ENCODE measurements at regions not wholly inside any gene's neighbourhood (a gene's known extent, or its start where the extent isn't known, plus 50 kb on each side); places are given as distances from the start of the nearest gene placed in this dataset.

GRCh38 chr4:179001918-179002317 is 1559.7 kb upstream of the AGA start:
- ChIA-PET POLR2A (no interaction called here), CTCF (no interaction called here)
- H3K4me1 Mint-ChIP-seq (ENCODE audit: low read depth, unreplicated experiment), result no peaks in the 10 kb centered on the region
- no peak overlapping the region for H3K4me3 Mint-ChIP-seq (ENCODE audit: unreplicated experiment)
- no TSS peak for BruUV-seq (replicated peaks)
- Histone ChIP-seq H3K36me3 (ENCODE audit: control insufficient read depth, insufficient read depth, low read length) (no peaks in the 10 kb centered on the region), H3K4me3 (ENCODE audit: low read depth, low read length) (no peak overlapping the region), H3K9me3 (no peaks in the 10 kb centered on the region), H3K27me3 (replicated peaks; ENCODE audit: control insufficient read depth, insufficient read depth, low read length) (no peaks in the 10 kb centered on the region), H3K4me1 (no peaks in the 10 kb centered on the region)
- H3K27ac Mint-ChIP-seq (ENCODE audit: unreplicated experiment), result no peak overlapping the region
- intact Hi-C loops (cut with micrococcal nuclease; ENCODE audit: unreplicated experiment), result no loop called here
- DNase-seq, result no peak
- H3K36me3 Mint-ChIP-seq (ENCODE audit: insufficient read depth, unreplicated experiment), result no peaks in the 10 kb centered on the region
- TF ChIP-seq CTCF (IDR thresholded peaks at IDR 0.05; ENCODE audit: insufficient read depth in 1 of 2, low read depth in 1 of 2, low read length in 1 of 2, severe bottlenecking in 1 of 2, unreplicated experiment in 1 of 2), result no peak
- H3K9me3 Mint-ChIP-seq (ENCODE audit: unreplicated experiment), result no peaks in the 10 kb centered on the region
- H3K27me3 Mint-ChIP-seq (ENCODE audit: insufficient read depth, unreplicated experiment), result no peaks in the 10 kb centered on the region

- ChIA-PET CTCF (no interaction called here), POLR2A (no interaction called here)
These were observed 1565.5 kb upstream of the AGA start for GRCh38 chr4:179007755-179008154.

GRCh38 chr4:179017581-179017980 is 1575.3 kb upstream of the AGA start:
- Histone ChIP-seq H3K27me3 (replicated peaks; ENCODE audit: control insufficient read depth, insufficient read depth, low read length) (no peaks in the 10 kb centered on the region), H3K4me3 (ENCODE audit: low read depth, low read length) (no peak overlapping the region), H3K36me3 (ENCODE audit: control insufficient read depth, insufficient read depth, low read length) (no peaks in the 10 kb centered on the region), H3K9me3 (no peaks in the 10 kb centered on the region), H3K4me1 (no peaks in the 10 kb centered on the region)
- BruUV-seq (replicated peaks), result no TSS peak
- Mint-ChIP-seq H3K4me3 (ENCODE audit: unreplicated experiment) (no peak overlapping the region), H3K9me3 (ENCODE audit: unreplicated experiment) (no peaks in the 10 kb centered on the region), H3K27ac (ENCODE audit: unreplicated experiment) (no peak overlapping the region), H3K27me3 (ENCODE audit: insufficient read depth, unreplicated experiment) (no peaks in the 10 kb centered on the region), H3K4me1 (ENCODE audit: low read depth, unreplicated experiment) (no peaks in the 10 kb centered on the region), H3K36me3 (ENCODE audit: insufficient read depth, unreplicated experiment) (no peaks in the 10 kb centered on the region)
- TF ChIP-seq CTCF (IDR thresholded peaks at IDR 0.05; ENCODE audit: insufficient read depth in 1 of 2, low read depth in 1 of 2, low read length in 1 of 2, severe bottlenecking in 1 of 2, unreplicated experiment in 1 of 2), result no peak
- DNase-seq, result no peak
- ChIA-PET POLR2A (no interaction called here), CTCF (no interaction called here)
- intact Hi-C loops (cut with micrococcal nuclease; ENCODE audit: unreplicated experiment), result no loop called here

More at GRCh38 chr4:179007755-179008154, 1565.5 kb upstream of the AGA start:
- no TSS peak for BruUV-seq (replicated peaks)
- no peaks in the 10 kb centered on the region for H3K9me3 ChIP-seq
- Mint-ChIP-seq H3K4me3 (ENCODE audit: unreplicated experiment) (no peak overlapping the region), H3K4me1 (ENCODE audit: low read depth, unreplicated experiment) (no peaks in the 10 kb centered on the region), H3K36me3 (ENCODE audit: insufficient read depth, unreplicated experiment) (no peaks in the 10 kb centered on the region), H3K27me3 (ENCODE audit: insufficient read depth, unreplicated experiment) (no peaks in the 10 kb centered on the region), H3K27ac (ENCODE audit: unreplicated experiment) (no peak overlapping the region), H3K9me3 (ENCODE audit: unreplicated experiment) (no peaks in the 10 kb centered on the region)
- no peaks in the 10 kb centered on the region for H3K4me1 ChIP-seq
- H3K4me3 ChIP-seq (ENCODE audit: low read depth, low read length), result no peak overlapping the region
- intact Hi-C loops (cut with micrococcal nuclease; ENCODE audit: unreplicated experiment), result no loop called here
- H3K36me3 ChIP-seq (ENCODE audit: control insufficient read depth, insufficient read depth, low read length), result no peaks in the 10 kb centered on the region
- no peak for TF ChIP-seq CTCF (IDR thresholded peaks at IDR 0.05; ENCODE audit: insufficient read depth in 1 of 2, low read depth in 1 of 2, low read length in 1 of 2, severe bottlenecking in 1 of 2, unreplicated experiment in 1 of 2)
- H3K27me3 ChIP-seq (replicated peaks; ENCODE audit: control insufficient read depth, insufficient read depth, low read length), result no peaks in the 10 kb centered on the region
- no peak for DNase-seq

Data from Caco-2 (cell line).